SU-DHL-6 (cell line): ENCODE measurements at regions not wholly inside any gene's neighbourhood (a gene's known extent, or its start where the extent isn't known, plus 50 kb on each side); places are given as distances from the start of the nearest gene placed in this dataset.

Experiments
- H2AFZ ChIP-seq: fragments of 200-600 bp; sonication (generic); 2 replicates; pipeline ENCODE4 v1.6.1; 2014; ENCODE audit warnings: low read depth, mild to moderate bottlenecking, moderate library complexity, mixed read lengths, antibody characterized with exemption, low read length; ENCODE audit not compliant: severe bottlenecking
- H3F3A ChIP-seq: fragments of 200-600 bp; shearing (Covaris generic); 2 replicates; pipeline ENCODE4 v1.6.0; 2016; ENCODE audit warnings: antibody characterized with exemption, mild to moderate bottlenecking; ENCODE audit not compliant: insufficient read depth
- H3K27ac ChIP-seq: fragments of 200-600 bp; sonication (generic); 2 replicates; pipeline ENCODE4 v1.5.1; 2016; ENCODE audit warnings: low read depth, mild to moderate bottlenecking, low read length, moderate library complexity, mixed read lengths
- H3K27me3 ChIP-seq: fragments of 200-600 bp; sonication (generic), shearing (Covaris generic); 2 replicates; pipeline ENCODE4 v1.6.0; 2014; ENCODE audit warnings: mild to moderate bottlenecking, low read length
- H3K36me3 ChIP-seq: fragments of 200-600 bp; sonication (generic); 2 replicates; pipeline ENCODE4 v1.6.1; 2014; ENCODE audit warnings: mild to moderate bottlenecking, low read length, mixed read lengths
- H3K4me2 ChIP-seq: fragments of 300-600, 200-600 bp; shearing (Covaris generic), sonication (generic); 2 replicates; pipeline ENCODE4 v1.6.0; 2014; ENCODE audit warnings: low read length, low read depth, mild to moderate bottlenecking; ENCODE audit not compliant: poor library complexity, severe bottlenecking
- H3K4me3 ChIP-seq: fragments of 200-600 bp; sonication (generic); 2 replicates; pipeline ENCODE4 v1.5.1; 2014; ENCODE audit warnings: antibody characterized with exemption, low read length, mild to moderate bottlenecking, mixed read lengths; ENCODE audit not compliant: insufficient read depth, poor library complexity, severe bottlenecking
- H3K79me2 ChIP-seq: fragments of 200-600 bp; sonication (generic); 2 replicates; pipeline ENCODE4 v1.6.1; 2014; ENCODE audit warnings: mild to moderate bottlenecking, low read length, moderate library complexity; ENCODE audit not compliant: insufficient read depth
- H3K9ac ChIP-seq: fragments of 200-600 bp; sonication (generic); 2 replicates; pipeline ENCODE4 v1.7.0; 2014; ENCODE audit warnings: mild to moderate bottlenecking, low read length
- H3K9me2 ChIP-seq: fragments of 200-600 bp; sonication (generic); replicated peaks from 2 replicates; pipeline ENCODE4 v1.6.1; 2014; ENCODE audit warnings: low read length; ENCODE audit not compliant: insufficient read depth
- H3K9me3 ChIP-seq: fragments of 200-600 bp; sonication (generic); 2 replicates; pipeline ENCODE4 v1.6.1; 2014; ENCODE audit warnings: low read length, mixed read lengths; ENCODE audit not compliant: insufficient read depth
- H4K20me1 ChIP-seq: fragments of 200-600 bp; sonication (generic); 2 replicates; pipeline ENCODE4 v1.6.1; 2014; ENCODE audit warnings: low read depth, mild to moderate bottlenecking, antibody characterized with exemption, low read length, moderate library complexity, mixed read lengths
- EZH2phosphoT487 ChIP-seq: fragments of 200-600 bp; sonication (generic), shearing (Covaris generic); conservative IDR thresholded peaks from 2 replicates; pipeline ENCODE4 v1.6.1; 2018; ENCODE audit warnings: mild to moderate bottlenecking, antibody characterized with exemption, low read length, moderate library complexity, mixed read lengths
- TF ChIP-seq, protein P1 (sequence below): fragments of 200-600 bp; sonication (generic); IDR thresholded peaks from one replicate; pipeline ENCODE4 v1.5.1; 2017; ENCODE audit warnings: antibody characterized with exemption, mild to moderate bottlenecking, low read length, moderate library complexity; ENCODE audit not compliant: insufficient read depth, poor library complexity, severe bottlenecking

DNA sequence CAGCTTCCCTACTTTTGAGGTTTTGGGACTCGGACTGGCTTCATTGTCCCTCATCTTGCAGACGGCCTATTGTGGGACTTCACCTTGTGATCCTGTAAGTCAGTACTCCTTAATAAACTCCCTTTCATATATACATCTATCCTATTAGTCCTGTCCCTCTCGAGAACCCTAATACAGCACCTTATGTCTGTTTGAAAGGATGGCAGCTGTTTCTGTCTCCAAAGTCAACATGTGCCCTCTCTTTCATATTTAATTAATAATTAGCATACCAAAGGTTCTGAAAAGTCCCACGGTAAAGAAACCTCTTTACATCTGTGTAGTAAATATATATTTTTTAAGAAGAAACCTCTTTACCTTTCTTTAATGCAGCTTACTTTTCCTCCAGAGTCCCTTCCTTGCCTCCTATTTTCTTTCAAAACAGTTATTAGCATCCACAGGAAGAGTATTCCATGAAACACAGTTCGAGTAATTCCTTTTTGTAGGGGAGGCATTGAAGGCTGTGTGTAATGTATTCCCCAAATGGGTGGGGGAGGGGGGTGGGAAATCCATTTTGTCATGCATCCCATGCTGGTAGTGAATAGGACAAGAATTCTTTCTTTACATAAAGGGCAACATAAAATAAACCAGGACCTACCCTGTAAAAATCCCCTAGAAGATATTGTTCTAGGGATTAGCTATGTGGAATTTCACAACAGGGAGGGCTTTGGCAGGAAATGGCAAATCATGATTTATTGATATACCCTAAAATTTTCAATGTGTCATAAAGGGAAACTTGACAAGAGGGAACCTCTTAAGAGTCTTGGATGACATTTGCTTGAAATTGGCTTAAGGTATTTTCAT lies 241.5 kb downstream of the SUDS3 start:
- Histone ChIP-seq H3K9me3 (no peaks in the 10 kb centered on the region; the same call in 1 of the 2 replicates), H3F3A (no peaks in the 10 kb centered on the region), H3K9me2 (no peaks in the 10 kb centered on the region), H3K36me3 (no peaks in the 10 kb centered on the region), H3K9ac (no peak overlapping the region), H2AFZ (no peak overlapping the region), H4K20me1 (no peaks in the 10 kb centered on the region), H3K27ac (no peak overlapping the region), H3K27me3 (no peaks in the 10 kb centered on the region), H3K4me3 (no peak overlapping the region), H3K4me2 (no peak overlapping the region), H3K79me2 (no peaks in the 10 kb centered on the region)
- TF ChIP-seq, protein P1, sequence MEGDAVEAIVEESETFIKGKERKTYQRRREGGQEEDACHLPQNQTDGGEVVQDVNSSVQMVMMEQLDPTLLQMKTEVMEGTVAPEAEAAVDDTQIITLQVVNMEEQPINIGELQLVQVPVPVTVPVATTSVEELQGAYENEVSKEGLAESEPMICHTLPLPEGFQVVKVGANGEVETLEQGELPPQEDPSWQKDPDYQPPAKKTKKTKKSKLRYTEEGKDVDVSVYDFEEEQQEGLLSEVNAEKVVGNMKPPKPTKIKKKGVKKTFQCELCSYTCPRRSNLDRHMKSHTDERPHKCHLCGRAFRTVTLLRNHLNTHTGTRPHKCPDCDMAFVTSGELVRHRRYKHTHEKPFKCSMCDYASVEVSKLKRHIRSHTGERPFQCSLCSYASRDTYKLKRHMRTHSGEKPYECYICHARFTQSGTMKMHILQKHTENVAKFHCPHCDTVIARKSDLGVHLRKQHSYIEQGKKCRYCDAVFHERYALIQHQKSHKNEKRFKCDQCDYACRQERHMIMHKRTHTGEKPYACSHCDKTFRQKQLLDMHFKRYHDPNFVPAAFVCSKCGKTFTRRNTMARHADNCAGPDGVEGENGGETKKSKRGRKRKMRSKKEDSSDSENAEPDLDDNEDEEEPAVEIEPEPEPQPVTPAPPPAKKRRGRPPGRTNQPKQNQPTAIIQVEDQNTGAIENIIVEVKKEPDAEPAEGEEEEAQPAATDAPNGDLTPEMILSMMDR, result no peak
- TF ChIP-seq EZH2phosphoT487, result no peak

DNA sequence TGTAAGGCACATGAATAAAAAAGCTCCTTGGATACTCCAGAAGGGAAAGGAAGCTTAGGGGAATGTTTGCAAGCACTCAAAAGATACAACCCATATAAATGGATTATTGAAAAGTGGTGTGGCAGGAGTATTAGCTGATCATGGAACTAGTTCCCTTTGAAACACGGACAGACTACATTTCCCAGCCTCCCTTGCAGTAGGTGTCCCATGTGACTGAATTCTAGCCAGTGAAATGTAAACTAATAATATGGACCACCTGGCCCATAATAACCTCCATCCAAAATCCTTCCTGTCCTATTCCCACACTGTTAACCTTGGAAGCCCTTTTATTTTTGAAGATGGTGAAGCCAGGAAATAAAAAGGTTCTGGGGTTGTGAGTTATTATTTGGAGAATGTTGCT lies 242.3 kb downstream of the SUDS3 start:
- Histone ChIP-seq H2AFZ (no peak overlapping the region), H3K27me3 (no peaks in the 10 kb centered on the region), H3F3A (no peaks in the 10 kb centered on the region), H3K9ac (no peak overlapping the region), H3K79me2 (no peaks in the 10 kb centered on the region), H3K27ac (no peak overlapping the region), H3K4me3 (no peak overlapping the region), H4K20me1 (no peaks in the 10 kb centered on the region), H3K9me2 (no peaks in the 10 kb centered on the region), H3K4me2 (no peak overlapping the region), H3K9me3 (no peaks in the 10 kb centered on the region; the same call in 1 of the 2 replicates), H3K36me3 (no peaks in the 10 kb centered on the region)
- TF ChIP-seq EZH2phosphoT487, result no peak
- TF ChIP-seq, protein P1, result no peak

DNA sequence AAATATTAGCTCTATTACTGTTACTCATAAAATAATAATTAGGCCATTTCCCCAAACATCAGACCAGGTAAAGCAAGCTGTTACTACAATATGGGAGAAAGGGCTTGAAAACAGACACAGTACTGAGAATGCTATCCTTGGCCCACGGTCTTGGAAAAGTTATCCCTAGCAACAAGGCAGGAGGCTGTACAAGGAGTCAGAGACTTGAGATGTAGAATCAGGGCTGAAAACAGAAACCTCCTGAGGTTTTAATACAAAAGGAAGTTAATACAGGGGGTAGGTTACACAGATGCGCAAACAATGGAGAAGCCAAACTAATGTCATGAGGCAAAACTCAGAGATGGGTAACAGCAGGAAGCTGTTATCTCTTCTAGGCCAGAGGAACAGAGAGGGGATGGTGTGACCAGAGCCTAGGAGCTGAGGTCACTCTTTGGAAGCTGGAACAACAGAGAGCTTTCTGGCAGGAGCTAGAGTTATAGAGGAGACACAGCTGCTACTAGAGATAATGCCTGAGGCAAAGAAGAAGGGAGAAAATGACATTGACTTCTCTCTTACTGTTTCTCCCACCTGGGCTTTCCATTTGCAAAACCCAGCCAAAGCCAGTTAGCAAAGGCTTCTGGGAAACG lies 248.8 kb downstream of the SUDS3 start:
- TF ChIP-seq, protein P1, result no peak
- TF ChIP-seq EZH2phosphoT487, result no peak
- H3K79me2 ChIP-seq, result no peaks in the 10 kb centered on the region
- H3K9ac ChIP-seq, result no peak overlapping the region
- H3K4me3 ChIP-seq, result no peak overlapping the region
- no peak overlapping the region for H3K27ac ChIP-seq
- H3F3A ChIP-seq, result no peaks in the 10 kb centered on the region
- no peak overlapping the region for H2AFZ ChIP-seq
- H4K20me1 ChIP-seq, result no peaks in the 10 kb centered on the region
- H3K4me2 ChIP-seq, result no peak overlapping the region
- H3K36me3 ChIP-seq, result no peaks in the 10 kb centered on the region
- no peaks in the 10 kb centered on the region; the same call in 1 of the 2 replicates for H3K9me3 ChIP-seq
- H3K9me2 ChIP-seq, result no peaks in the 10 kb centered on the region
- H3K27me3 ChIP-seq, result no peaks in the 10 kb centered on the region
